ENCODE measurements at regions not wholly inside any gene's neighbourhood (a gene's known extent, or its start where the extent isn't known, plus 50 kb on each side); places are given as distances from the start of the nearest gene placed in this dataset.

- Histone ChIP-seq H3K36me3 (ENCODE audit: insufficient read depth, low read length) (no peaks in the 10 kb centered on the region), H3K9ac (ENCODE audit: low read length) (no peak overlapping the region), H3K27ac (ENCODE audit: low read depth, low read length) (no peak overlapping the region), H3K4me3 (ENCODE audit: low read depth in 1 of 2, low read length in 2 of 2) (no peak overlapping the region), H3K27me3 (ENCODE audit: control insufficient read depth in 1 of 2, insufficient read depth in 2 of 2, low read length in 2 of 2) (no peaks in the 10 kb centered on the region), H3K4me1 (ENCODE audit: insufficient read depth, low read length) (peaks cover 7% of the 10 kb centered on the region), H3K9me3 (ENCODE audit: low read length) (no peaks in the 10 kb centered on the region)
Measured at GRCh38 chr9:107866711-107867311, 377.2 kb upstream of the KLF4 start.

GRCh38 chr9:107863396-107863795, 373.8 kb upstream of the KLF4 start:
- no peaks in the 10 kb centered on the region for H3K9me3 ChIP-seq (ENCODE audit: low read length)
- H3K4me1 ChIP-seq (ENCODE audit: insufficient read depth, low read length), result peaks cover 7% of the 10 kb centered on the region
- no peak overlapping the region for H3K27ac ChIP-seq (ENCODE audit: low read depth, low read length)
- no peak overlapping the region for H3K4me3 ChIP-seq (ENCODE audit: low read depth in 1 of 2, low read length in 2 of 2)
- H3K36me3 ChIP-seq (ENCODE audit: insufficient read depth, low read length), result no peaks in the 10 kb centered on the region
- no peaks in the 10 kb centered on the region for H3K27me3 ChIP-seq (ENCODE audit: control insufficient read depth in 1 of 2, insufficient read depth in 2 of 2, low read length in 2 of 2)
- H3K9ac ChIP-seq (ENCODE audit: low read length), result no peak overlapping the region

- H3K9me3 ChIP-seq (ENCODE audit: low read length), result no peaks in the 10 kb centered on the region
- H3K27ac ChIP-seq (ENCODE audit: low read depth, low read length), result no peak overlapping the region
- H3K36me3 ChIP-seq (ENCODE audit: insufficient read depth, low read length), result no peaks in the 10 kb centered on the region
- peaks cover 7% of the 10 kb centered on the region for H3K4me1 ChIP-seq (ENCODE audit: insufficient read depth, low read length)
- no peak overlapping the region for H3K9ac ChIP-seq (ENCODE audit: low read length)
- no peaks in the 10 kb centered on the region for H3K27me3 ChIP-seq (ENCODE audit: control insufficient read depth in 1 of 2, insufficient read depth in 2 of 2, low read length in 2 of 2)
- no peak overlapping the region for H3K4me3 ChIP-seq (ENCODE audit: low read depth in 1 of 2, low read length in 2 of 2)
Measured at GRCh38 chr9:107862881-107863280, 373.3 kb upstream of the KLF4 start.

GRCh38 chr9:107862323-107862722, 372.8 kb upstream of the KLF4 start:
- Histone ChIP-seq H3K27ac (ENCODE audit: low read depth, low read length) (no peak overlapping the region), H3K9ac (ENCODE audit: low read length) (no peak overlapping the region), H3K27me3 (ENCODE audit: control insufficient read depth in 1 of 2, insufficient read depth in 2 of 2, low read length in 2 of 2) (no peaks in the 10 kb centered on the region), H3K9me3 (ENCODE audit: low read length) (no peaks in the 10 kb centered on the region), H3K36me3 (ENCODE audit: insufficient read depth, low read length) (no peaks in the 10 kb centered on the region), H3K4me3 (ENCODE audit: low read depth in 1 of 2, low read length in 2 of 2) (no peak overlapping the region), H3K4me1 (ENCODE audit: insufficient read depth, low read length) (peaks cover 7% of the 10 kb centered on the region)

- H3K9me3 ChIP-seq (ENCODE audit: low read length), result no peaks in the 10 kb centered on the region
- peaks cover 7% of the 10 kb centered on the region for H3K4me1 ChIP-seq (ENCODE audit: insufficient read depth, low read length)
- no peak overlapping the region for H3K27ac ChIP-seq (ENCODE audit: low read depth, low read length)
- no peaks in the 10 kb centered on the region for H3K36me3 ChIP-seq (ENCODE audit: insufficient read depth, low read length)
- no peaks in the 10 kb centered on the region for H3K27me3 ChIP-seq (ENCODE audit: control insufficient read depth in 1 of 2, insufficient read depth in 2 of 2, low read length in 2 of 2)
- no peak overlapping the region for H3K9ac ChIP-seq (ENCODE audit: low read length)
- H3K4me3 ChIP-seq (ENCODE audit: low read depth in 1 of 2, low read length in 2 of 2), result no peak overlapping the region
Measured at GRCh38 chr9:107861075-107861474, 371.5 kb upstream of the KLF4 start.

GRCh38 chr9:107858260-107858659, 368.7 kb upstream of the KLF4 start:
- no peak overlapping the region for H3K9ac ChIP-seq (ENCODE audit: low read length)
- H3K36me3 ChIP-seq (ENCODE audit: insufficient read depth, low read length), result no peaks in the 10 kb centered on the region
- peaks cover 4% of the 10 kb centered on the region for H3K4me1 ChIP-seq (ENCODE audit: insufficient read depth, low read length)
- H3K27me3 ChIP-seq (ENCODE audit: control insufficient read depth in 1 of 2, insufficient read depth in 2 of 2, low read length in 2 of 2), result no peaks in the 10 kb centered on the region
- H3K27ac ChIP-seq (ENCODE audit: low read depth, low read length), result no peak overlapping the region
- H3K4me3 ChIP-seq (ENCODE audit: low read depth in 1 of 2, low read length in 2 of 2), result no peak overlapping the region
- no peaks in the 10 kb centered on the region for H3K9me3 ChIP-seq (ENCODE audit: low read length)

GRCh38 chr9:107856633-107857032, 367.1 kb upstream of the KLF4 start:
- Histone ChIP-seq H3K27me3 (ENCODE audit: control insufficient read depth in 1 of 2, insufficient read depth in 2 of 2, low read length in 2 of 2) (no peaks in the 10 kb centered on the region), H3K4me1 (ENCODE audit: insufficient read depth, low read length) (no peaks in the 10 kb centered on the region), H3K9ac (ENCODE audit: low read length) (no peak overlapping the region), H3K27ac (ENCODE audit: low read depth, low read length) (no peak overlapping the region), H3K4me3 (ENCODE audit: low read depth in 1 of 2, low read length in 2 of 2) (no peak overlapping the region), H3K36me3 (ENCODE audit: insufficient read depth, low read length) (no peaks in the 10 kb centered on the region), H3K9me3 (ENCODE audit: low read length) (no peaks in the 10 kb centered on the region)

- H3K27ac ChIP-seq (ENCODE audit: low read depth, low read length), result no peak overlapping the region
- H3K27me3 ChIP-seq (ENCODE audit: control insufficient read depth in 1 of 2, insufficient read depth in 2 of 2, low read length in 2 of 2), result no peaks in the 10 kb centered on the region
- no peak overlapping the region for H3K4me3 ChIP-seq (ENCODE audit: low read depth in 1 of 2, low read length in 2 of 2)
- H3K36me3 ChIP-seq (ENCODE audit: insufficient read depth, low read length), result no peaks in the 10 kb centered on the region
- no peaks in the 10 kb centered on the region for H3K9me3 ChIP-seq (ENCODE audit: low read length)
- no peaks in the 10 kb centered on the region for H3K4me1 ChIP-seq (ENCODE audit: insufficient read depth, low read length)
- no peak overlapping the region for H3K9ac ChIP-seq (ENCODE audit: low read length)
Measured at GRCh38 chr9:107855164-107855563, 365.6 kb upstream of the KLF4 start.

- no peaks in the 10 kb centered on the region for H3K9me3 ChIP-seq (ENCODE audit: low read length)
- no peak overlapping the region for H3K9ac ChIP-seq (ENCODE audit: low read length)
- H3K27me3 ChIP-seq (ENCODE audit: control insufficient read depth in 1 of 2, insufficient read depth in 2 of 2, low read length in 2 of 2), result no peaks in the 10 kb centered on the region
- no peak overlapping the region for H3K27ac ChIP-seq (ENCODE audit: low read depth, low read length)
- no peaks in the 10 kb centered on the region for H3K4me1 ChIP-seq (ENCODE audit: insufficient read depth, low read length)
- no peak overlapping the region for H3K4me3 ChIP-seq (ENCODE audit: low read depth in 1 of 2, low read length in 2 of 2)
- H3K36me3 ChIP-seq (ENCODE audit: insufficient read depth, low read length), result no peaks in the 10 kb centered on the region
Measured at GRCh38 chr9:107853461-107853860, 363.9 kb upstream of the KLF4 start.

GRCh38 chr9:107852891-107853290, 363.3 kb upstream of the KLF4 start:
- no peak overlapping the region for H3K4me3 ChIP-seq (ENCODE audit: low read depth in 1 of 2, low read length in 2 of 2)
- no peak overlapping the region for H3K9ac ChIP-seq (ENCODE audit: low read length)
- H3K4me1 ChIP-seq (ENCODE audit: insufficient read depth, low read length), result no peaks in the 10 kb centered on the region
- no peaks in the 10 kb centered on the region for H3K27me3 ChIP-seq (ENCODE audit: control insufficient read depth in 1 of 2, insufficient read depth in 2 of 2, low read length in 2 of 2)
- no peak overlapping the region for H3K27ac ChIP-seq (ENCODE audit: low read depth, low read length)
- H3K9me3 ChIP-seq (ENCODE audit: low read length), result no peaks in the 10 kb centered on the region
- H3K36me3 ChIP-seq (ENCODE audit: insufficient read depth, low read length), result no peaks in the 10 kb centered on the region

GRCh38 chr9:107850653-107851052, 361.1 kb upstream of the KLF4 start:
- H3K9me3 ChIP-seq (ENCODE audit: low read length), result no peaks in the 10 kb centered on the region

More at GRCh38 chr9:107850653-107851052, 361.1 kb upstream of the KLF4 start:
- Histone ChIP-seq H3K36me3 (ENCODE audit: insufficient read depth, low read length) (no peaks in the 10 kb centered on the region), H3K27me3 (ENCODE audit: control insufficient read depth in 1 of 2, insufficient read depth in 2 of 2, low read length in 2 of 2) (no peaks in the 10 kb centered on the region), H3K9ac (ENCODE audit: low read length) (no peak overlapping the region), H3K4me1 (ENCODE audit: insufficient read depth, low read length) (no peaks in the 10 kb centered on the region), H3K27ac (ENCODE audit: low read depth, low read length) (no peak overlapping the region), H3K4me3 (ENCODE audit: low read depth in 1 of 2, low read length in 2 of 2) (no peak overlapping the region)

Measured in muscle layer of colon (tissue), 2 donors.